ENCODE measurements at regions not wholly inside any gene's neighbourhood (a gene's known extent, or its start where the extent isn't known, plus 50 kb on each side); places are given as distances from the start of the nearest gene placed in this dataset.

DNA sequence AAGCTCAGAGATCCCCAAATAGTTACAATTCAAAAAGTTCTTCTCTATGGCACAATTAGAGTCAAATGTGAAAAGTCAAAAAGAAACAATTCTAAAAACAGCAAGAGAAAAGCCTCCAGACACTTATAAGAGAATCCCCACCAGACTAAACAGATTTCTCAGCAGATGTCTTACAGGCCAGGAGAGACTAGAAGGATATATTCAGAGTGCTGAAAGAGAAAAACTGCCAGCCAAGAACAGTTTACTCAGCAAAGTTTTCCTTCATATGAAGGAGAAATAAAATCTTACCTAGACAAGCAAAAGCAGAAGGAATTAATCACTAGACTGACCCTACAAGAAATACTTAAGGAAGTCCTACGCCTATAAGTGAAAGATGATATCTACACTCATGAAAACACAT, 176.1 kb upstream of the OPRM1 start (continued):
- TF ChIP-seq BDP1 (IDR thresholded peaks at IDR 0.05; ENCODE audit: insufficient read depth, insufficient read length): no peak
- TF ChIP-seq, protein P1, sequence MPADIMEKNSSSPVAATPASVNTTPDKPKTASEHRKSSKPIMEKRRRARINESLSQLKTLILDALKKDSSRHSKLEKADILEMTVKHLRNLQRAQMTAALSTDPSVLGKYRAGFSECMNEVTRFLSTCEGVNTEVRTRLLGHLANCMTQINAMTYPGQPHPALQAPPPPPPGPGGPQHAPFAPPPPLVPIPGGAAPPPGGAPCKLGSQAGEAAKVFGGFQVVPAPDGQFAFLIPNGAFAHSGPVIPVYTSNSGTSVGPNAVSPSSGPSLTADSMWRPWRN (IDR thresholded peaks at IDR 0.05; ENCODE audit: low read depth): no peak
- TF ChIP-seq, protein P2, sequence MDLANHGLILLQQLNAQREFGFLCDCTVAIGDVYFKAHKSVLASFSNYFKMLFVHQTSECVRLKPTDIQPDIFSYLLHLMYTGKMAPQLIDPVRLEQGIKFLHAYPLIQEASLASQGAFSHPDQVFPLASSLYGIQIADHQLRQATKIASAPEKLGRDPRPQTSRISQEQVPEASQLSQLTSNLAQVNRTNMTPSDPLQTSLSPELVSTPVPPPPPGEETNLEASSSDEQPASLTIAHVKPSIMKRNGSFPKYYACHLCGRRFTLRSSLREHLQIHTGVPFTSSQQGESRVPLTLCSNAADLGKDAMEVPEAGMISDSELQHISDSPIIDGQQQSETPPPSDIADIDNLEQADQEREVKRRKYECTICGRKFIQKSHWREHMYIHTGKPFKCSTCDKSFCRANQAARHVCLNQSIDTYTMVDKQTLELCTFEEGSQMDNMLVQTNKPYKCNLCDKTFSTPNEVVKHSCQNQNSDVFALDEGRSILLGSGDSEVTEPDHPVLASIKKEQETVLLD (IDR thresholded peaks at IDR 0.05): no peak
- TF ChIP-seq ZNF133 (CRISPR knock-in tag; IDR thresholded peaks at IDR 0.05): no peak

DNA sequence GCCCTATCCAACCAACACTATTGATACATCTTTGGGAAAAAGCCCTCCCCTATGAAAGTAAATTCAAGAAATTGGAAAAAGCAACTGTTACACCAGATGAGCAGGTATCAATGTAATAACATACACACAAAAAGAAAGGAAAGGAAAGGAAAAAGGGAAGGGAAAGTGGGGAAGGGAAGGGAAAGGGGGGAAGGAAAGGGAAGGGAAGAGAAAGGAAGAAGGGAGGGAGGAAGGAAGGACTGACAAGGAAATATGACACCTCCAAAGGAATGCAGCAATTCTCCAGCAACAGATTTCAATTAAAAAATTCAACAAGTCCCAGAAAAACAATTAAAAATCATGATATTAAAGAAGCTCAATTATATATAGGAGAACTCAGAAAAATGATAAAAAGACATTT, 176.9 kb upstream of the OPRM1 start:
- BruUV-seq (replicated peaks): no TSS peak
- Histone ChIP-seq H3K27ac (ENCODE audit: extremely low read depth, low read depth, low read length) (no peak overlapping the region), H3K36me3 (ENCODE audit: control insufficient read depth, insufficient read depth, low read length) (no peaks in the 10 kb centered on the region), H3K9me1 (ENCODE audit: control insufficient read depth, insufficient read depth, low read length) (no peaks in the 10 kb centered on the region), H3K4me3 (no peak overlapping the region), H3K9ac (ENCODE audit: insufficient read depth in 1 of 2, low read depth in 2 of 2, low read length in 2 of 2) (no peak overlapping the region), H3K27me3 (ENCODE audit: control insufficient read depth in 2 of 2, insufficient read depth in 2 of 2, low read length in 2 of 2) (no peaks in the 10 kb centered on the region), H4K20me1 (replicated peaks; ENCODE audit: control insufficient read depth, insufficient read depth, low read length) (no peaks in the 10 kb centered on the region), H3K79me2 (ENCODE audit: control insufficient read depth, insufficient read depth, low read length) (no peaks in the 10 kb centered on the region), H3K9me3 (replicated peaks; ENCODE audit: control insufficient read depth, insufficient read depth, low read depth, low read length) (no peaks in the 10 kb centered on the region), H3K4me2 (ENCODE audit: insufficient read depth, low read length) (no peak overlapping the region), H2AFZ (ENCODE audit: low read depth, low read length) (no peak overlapping the region), H3K4me1 (replicated peaks in 1 of 2; ENCODE audit: control insufficient read depth in 2 of 2, insufficient read depth in 2 of 2, low read length in 2 of 2) (no peaks in the 10 kb centered on the region)
- ChIA-PET CTCF (ENCODE audit: low intra/inter-chr PET ratio) (no interaction called here), POLR2A (no interaction called here)
- FAIRE-seq: no peak
- no peak for DNase-seq (ENCODE audit: extremely low read depth in 1 of 4, low spot score in 3 of 4)
- in situ Hi-C loops (cut with MboI): no loop called here
- TF ChIP-seq ESRRA (IDR thresholded peaks at IDR 0.05; ENCODE audit: borderline replicate concordance, low read depth): no peak
- TF ChIP-seq PCBP2 (IDR thresholded peaks at IDR 0.05; ENCODE audit: low read depth, low read length, poor library complexity, severe bottlenecking): peak; percentile 52
- no peak for ATAC-seq
- intact Hi-C loops (cut with micrococcal nuclease): no loop called here
